GM19438 (cell line): ENCODE measurements at regions not wholly inside any gene's neighbourhood (a gene's known extent, or its start where the extent isn't known, plus 50 kb on each side); places are given as distances from the start of the nearest gene placed in this dataset.

Experiments
- ATAC-seq: cut with Tn5 transposase; IDR thresholded peaks from one replicate; pipeline ENCODE4 v1.9.1; 2021; ENCODE audit warnings: low read depth; ENCODE audit not compliant: unreplicated experiment

- no peak for ATAC-seq
These were observed 431.0 kb downstream of the FOXG1 start for GRCh38 chr14:29197557-29197956.

GRCh38 chr14:29205658-29206057 lies 439.1 kb downstream of the FOXG1 start:
- ATAC-seq = no peak

GRCh38 chr14:29215853-29216252 lies 449.3 kb downstream of the FOXG1 start:
- no peak for ATAC-seq

GRCh38 chr14:29216268-29217232 lies 450.0 kb downstream of the FOXG1 start:
- ATAC-seq = no peak

GRCh38 chr14:29217813-29218450 lies 451.3 kb downstream of the FOXG1 start:
- no peak for ATAC-seq

- ATAC-seq = no peak
These were observed 453.5 kb downstream of the FOXG1 start for GRCh38 chr14:29220072-29220471.

GRCh38 chr14:29220566-29220965 lies 454.0 kb downstream of the FOXG1 start:
- no peak for ATAC-seq

- no peak for ATAC-seq
These were observed 455.4 kb downstream of the FOXG1 start for GRCh38 chr14:29222006-29222405.

- ATAC-seq = no peak
These were observed 456.2 kb downstream of the FOXG1 start for GRCh38 chr14:29222671-29223268.

- ATAC-seq = no peak
These were observed 457.4 kb downstream of the FOXG1 start for GRCh38 chr14:29223947-29224346.

GRCh38 chr14:29227631-29228030 lies 461.0 kb downstream of the FOXG1 start:
- ATAC-seq = no peak

GRCh38 chr14:29232153-29232552 lies 465.6 kb downstream of the FOXG1 start:
- ATAC-seq = no peak

GRCh38 chr14:29232711-29233110 lies 466.1 kb downstream of the FOXG1 start:
- ATAC-seq = no peak

- ATAC-seq = no peak
These were observed 466.6 kb downstream of the FOXG1 start for GRCh38 chr14:29233188-29233587.

- ATAC-seq = no peak
These were observed 469.4 kb downstream of the FOXG1 start for GRCh38 chr14:29235991-29236390.

- ATAC-seq = no peak
These were observed 469.8 kb downstream of the FOXG1 start for GRCh38 chr14:29236401-29236800.

- ATAC-seq = no peak
These were observed 470.3 kb downstream of the FOXG1 start for GRCh38 chr14:29236848-29237247.

- ATAC-seq = no peak
These were observed 473.5 kb downstream of the FOXG1 start for GRCh38 chr14:29240066-29240465.

- ATAC-seq = no peak
These were observed 476.5 kb downstream of the FOXG1 start for GRCh38 chr14:29242755-29243754.

- ATAC-seq = no peak
These were observed 489.1 kb downstream of the FOXG1 start for GRCh38 chr14:29255692-29256091.
